Stimulated activated CD4-positive, alpha-beta T cell treated with anti-CD3 and anti-CD28 coated beads, Interleukin-1b, Interleukin-23, amount 100 ng/mL, for 24 hours (primary cell): ENCODE measurements at regions not wholly inside any gene's neighbourhood (a gene's known extent, or its start where the extent isn't known, plus 50 kb on each side); places are given as distances from the start of the nearest gene placed in this dataset.

ENCODE experiments used
- DNase-seq, 4 experiments: peaks; one replicate each; pipeline ENCODE4 v3.0.0-alpha.2; 2020; ENCODE audit warnings: low read depth in 4 of 4, low spot score in 1 of 4

DNA sequence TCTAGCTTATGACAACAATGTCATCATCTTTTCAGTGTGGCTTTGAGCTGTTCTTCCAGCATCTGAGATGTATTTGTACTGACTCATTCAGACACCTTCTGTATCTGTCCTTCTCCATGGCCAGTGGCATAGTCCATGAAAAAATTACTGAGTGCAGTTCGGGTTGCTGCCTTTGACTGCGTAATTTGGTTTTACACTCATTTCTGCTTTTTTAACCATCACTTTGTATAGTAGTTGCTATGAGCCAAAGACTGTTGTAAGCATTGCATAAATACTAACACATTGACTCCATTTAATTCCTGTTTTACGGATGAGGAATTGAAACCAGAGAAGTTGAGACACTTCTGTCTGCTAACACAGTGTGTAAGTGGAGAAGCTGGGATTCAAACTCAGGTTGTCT, 190.7 kb upstream of the MID1 start:
- DNase-seq, result no peak

DNA sequence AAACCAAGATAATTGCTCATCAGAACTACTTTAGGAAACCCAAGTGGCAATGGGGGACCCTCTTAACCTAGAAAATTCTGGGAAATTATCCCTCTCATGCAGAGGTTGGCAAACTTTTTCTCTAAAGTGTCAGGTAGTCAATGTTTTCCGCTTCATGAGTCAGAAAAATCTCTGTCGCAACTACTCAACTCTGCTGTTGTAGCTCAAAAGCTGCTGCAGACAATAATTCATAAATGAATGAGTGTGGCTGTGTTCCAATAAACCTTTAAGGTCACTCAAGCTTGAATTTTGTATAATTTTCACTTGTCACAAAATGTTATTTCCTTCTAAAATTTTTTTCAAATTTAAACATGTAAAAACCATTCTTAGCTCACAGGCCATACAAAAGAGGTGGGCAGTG, 193.4 kb upstream of the MID1 start:
- DNase-seq, result no peak

DNA sequence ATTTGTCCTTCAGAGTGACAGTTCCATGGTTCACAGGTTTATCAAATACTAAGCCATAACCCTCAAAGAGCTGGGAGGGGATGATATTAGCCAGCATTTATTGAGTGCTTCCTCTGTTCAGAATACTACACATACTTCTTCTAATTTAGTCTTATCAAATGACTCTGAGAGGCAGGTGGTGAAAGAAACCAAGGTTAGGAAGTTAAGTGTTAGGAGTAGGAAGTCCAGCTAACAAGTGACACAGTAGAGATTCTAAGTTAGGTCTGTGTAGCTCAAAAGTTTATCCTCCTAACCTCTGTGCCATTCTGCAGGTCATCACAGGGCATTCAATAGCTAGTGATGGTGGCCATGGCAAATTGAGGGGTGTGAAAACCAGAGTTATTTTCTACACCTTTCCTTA, 198.3 kb upstream of the MID1 start:
- no peak for DNase-seq

DNA sequence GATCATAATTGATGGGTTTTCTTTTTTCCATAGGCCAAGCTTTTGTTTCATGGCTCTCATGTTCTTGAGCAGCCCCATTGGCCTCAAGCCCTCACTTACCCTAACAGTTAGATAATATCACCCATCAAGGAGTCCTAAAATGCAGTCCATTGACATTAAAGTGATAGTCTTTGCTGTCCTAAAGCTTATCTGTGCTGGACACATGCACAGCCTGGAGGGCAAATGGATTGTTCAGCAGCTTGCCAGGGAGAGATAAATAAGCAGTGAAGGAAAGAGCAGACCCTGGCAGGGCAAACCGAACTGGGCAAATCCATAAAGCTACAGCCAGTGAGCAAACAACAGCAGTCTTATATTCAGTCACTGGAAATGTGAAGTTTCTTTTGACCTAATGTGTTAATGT, 199.6 kb upstream of the MID1 start:
- DNase-seq, result no peak

DNA sequence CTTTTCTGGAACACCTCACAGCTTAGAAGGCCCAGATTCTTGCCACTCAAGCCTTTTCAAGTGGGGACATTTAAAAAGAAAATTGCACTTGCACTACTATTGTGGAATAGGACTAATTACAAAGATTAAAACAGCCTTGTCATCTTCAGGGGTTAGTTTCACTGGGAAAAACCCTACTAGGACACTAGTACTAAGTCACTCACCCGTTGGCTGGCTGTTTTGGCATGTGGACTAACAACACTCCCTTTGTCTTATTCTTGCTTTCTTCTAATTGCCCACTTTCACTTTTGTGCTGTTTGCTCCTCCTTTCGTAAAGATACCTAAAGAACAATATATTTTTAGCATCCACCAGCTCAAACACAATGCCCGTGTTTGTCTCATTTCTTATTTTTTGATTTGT, 200.9 kb upstream of the MID1 start:
- no peak for DNase-seq

DNA sequence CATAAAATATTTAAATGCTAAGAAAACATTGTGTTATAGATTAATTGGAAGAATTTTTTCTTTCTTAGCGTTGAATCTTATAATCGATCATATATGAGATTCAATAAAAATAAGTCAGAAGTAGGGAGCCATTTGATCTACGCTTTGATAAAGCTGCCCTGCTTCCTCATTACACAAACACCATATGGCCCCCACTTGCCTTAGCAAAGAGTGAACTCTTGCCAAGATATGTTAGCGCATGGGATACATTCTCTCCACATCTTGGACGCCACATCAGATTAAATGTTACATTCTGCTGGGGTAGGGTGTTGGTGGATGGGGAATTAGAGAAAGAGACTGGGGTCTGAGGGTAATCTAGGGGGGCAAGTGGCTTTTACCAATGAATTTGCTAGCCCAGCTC, 207.7 kb upstream of the MID1 start:
- no peak for DNase-seq

DNA sequence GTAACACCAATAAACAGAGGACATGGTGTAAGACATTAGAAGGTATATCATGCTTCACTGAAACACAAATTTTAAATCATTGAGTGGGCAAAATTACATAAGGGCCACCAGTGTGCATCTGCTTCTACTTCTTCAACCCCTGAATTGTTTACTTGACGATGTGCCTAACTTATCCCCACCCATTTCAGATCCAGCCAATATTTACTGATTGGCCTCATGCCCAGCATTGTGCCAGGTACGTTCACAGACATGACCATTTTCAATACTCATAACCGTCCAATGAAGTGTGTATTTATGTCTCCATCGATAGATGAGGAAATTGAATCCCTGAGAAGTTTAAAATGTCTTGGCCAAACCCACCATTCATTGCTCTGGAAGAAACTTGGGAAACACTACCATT, 208.3 kb upstream of the MID1 start:
- DNase-seq, result no peak

GRCh38 chrX:10831716-10832502, 211.5 kb upstream of the MID1 start:
- no peak for DNase-seq

GRCh38 chrX:10833299-10834169, 213.1 kb upstream of the MID1 start:
- no peak for DNase-seq

DNA sequence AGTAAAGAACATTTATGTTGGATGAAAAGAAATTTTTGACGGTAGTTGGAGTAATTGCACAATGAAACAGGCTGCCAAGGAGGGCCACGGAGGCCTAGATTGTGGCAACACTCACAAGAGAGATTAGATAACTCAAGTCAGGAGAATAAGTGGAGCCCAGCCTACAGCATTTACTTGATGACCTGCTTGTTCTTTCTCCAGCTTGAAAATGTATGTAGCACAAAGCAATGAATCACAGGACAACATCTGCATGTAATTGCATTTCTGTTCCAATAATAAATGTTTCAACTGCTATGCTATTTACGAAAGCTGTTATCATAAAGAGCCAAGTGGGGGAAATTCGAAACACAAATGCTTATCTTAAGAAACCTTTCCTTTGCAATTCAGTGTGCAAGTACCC, 221.2 kb upstream of the MID1 start:
- DNase-seq, result no peak

DNA sequence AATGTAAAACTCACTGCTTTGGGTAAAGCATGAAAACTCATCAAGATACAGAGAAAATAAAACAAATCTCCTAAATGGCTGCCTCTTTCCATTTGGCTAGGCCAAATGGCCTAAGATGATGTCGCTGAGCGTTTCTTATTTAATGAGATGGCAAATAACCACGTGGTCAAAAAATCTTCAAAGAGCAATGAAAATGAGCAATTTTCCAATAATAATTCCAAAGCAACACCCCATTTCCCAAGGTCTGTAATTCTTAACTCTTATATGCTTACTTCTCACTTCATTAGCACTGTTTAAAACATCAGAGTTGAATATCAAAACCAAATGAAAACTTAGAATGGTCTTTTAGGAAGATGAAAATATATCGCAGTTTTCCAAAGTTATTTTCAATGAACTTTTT, 222.3 kb upstream of the MID1 start:
- DNase-seq, result no peak

DNA sequence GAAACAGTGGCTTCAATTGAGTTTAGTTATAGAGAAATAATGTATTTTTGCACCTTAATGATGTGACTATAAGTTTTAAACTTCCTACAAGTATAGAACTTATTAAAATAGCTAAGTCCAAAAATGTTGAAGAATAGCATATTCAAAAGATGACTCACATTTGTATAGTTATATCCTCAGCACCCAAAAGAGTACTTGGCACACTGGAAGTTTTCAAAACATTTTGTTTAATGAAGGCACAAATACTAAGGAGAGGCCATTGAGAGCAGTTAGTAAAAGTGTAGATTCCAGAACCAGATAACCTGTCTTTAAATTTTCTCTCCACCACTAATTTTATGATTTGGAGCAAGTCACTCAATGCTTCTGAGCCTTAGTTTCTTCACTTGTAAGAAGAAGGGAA, 226.9 kb upstream of the MID1 start:
- DNase-seq, result no peak

DNA sequence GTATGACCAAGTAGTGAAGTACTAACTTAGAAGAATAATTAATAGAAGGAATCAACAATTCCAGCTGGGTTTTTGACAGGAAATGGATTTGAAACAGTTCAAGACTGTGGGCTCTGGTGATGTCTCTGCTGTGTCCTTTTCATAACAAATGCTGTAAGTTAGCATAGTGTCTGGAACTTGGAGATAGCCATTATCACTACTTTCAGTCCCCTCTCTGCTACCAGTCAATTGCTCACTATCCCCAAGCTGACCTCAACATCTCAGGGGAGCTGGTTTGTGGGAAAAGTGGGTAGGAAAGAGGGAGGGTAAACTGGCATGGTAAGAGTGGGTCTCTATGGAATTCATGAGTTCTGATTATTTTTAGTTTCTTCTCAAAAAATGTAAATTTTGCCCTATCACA, 231.4 kb upstream of the MID1 start:
- no peak for DNase-seq

GRCh38 chrX:10854594-10854993, 234.2 kb upstream of the MID1 start:
- no peak for DNase-seq

DNA sequence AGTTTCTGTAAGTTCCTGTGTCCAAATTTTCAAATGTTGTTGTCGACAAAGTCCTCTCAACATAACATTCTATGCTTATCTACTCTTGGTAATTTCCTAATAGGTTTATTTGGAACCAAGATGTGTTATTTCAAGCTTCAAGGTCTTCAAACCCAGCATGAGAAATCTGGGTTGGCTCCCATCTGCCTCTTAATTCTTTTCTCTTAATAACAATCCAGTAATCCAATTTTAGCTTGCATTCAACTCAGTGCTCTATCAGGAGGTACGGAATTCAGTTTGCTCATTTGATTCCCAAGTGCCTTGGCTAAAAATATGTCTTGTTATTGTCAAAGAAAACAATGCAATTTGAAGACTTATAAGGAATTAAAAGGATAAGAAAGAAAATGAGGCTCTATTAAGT, 235.5 kb upstream of the MID1 start:
- no peak for DNase-seq

- DNase-seq, result no peak
Observed at GRCh38 chrX:10856797-10857196, 236.4 kb upstream of the MID1 start.

GRCh38 chrX:10859353-10859752, 239.0 kb upstream of the MID1 start:
- DNase-seq, result no peak

GRCh38 chrX:10875995-10876394, 235.1 kb upstream of the HCCS start:
- DNase-seq, result no peak

DNA sequence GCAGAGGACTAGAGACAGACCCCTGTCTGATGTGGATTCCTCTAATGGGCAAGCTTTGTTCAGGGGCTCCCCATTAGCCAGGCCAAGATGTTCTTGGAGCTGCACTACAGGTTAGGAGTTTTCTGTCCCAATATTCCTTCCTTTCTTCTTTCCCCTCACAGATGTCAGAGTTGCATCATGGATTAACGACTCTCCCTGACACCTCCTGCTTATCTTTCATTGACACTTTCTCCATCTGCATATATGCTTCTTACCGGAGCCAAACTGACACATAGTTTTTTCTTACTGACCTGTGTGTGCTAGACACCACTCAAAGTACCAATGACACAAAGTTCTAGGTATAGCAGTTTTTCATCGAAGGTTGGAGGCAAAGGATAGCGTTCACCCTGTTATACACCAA, 228.6 kb upstream of the HCCS start:
- no peak for DNase-seq

DNA sequence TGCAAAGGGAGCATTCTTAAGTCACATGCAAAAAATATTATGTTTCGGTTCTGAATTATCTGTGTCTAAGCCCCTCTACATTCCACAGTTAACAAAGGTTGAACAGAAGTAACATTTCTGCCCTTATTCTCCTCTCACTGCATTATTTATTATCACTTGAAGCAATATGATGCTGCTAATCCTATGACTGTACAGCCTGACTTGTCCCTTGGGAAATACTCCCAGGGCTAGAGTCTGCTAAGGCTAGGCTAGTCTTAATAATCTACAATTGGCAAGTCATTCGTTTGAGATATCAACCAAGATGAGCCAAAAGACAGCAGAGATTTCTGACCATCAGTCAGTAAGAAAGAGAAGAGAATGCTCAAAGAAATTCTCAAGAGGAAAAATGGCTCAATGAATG, 226.9 kb upstream of the HCCS start:
- no peak for DNase-seq

- DNase-seq, result no peak
Observed at GRCh38 chrX:10892621-10893225, 218.4 kb upstream of the HCCS start.

- DNase-seq, result no peak
Observed at GRCh38 chrX:10893366-10893765, 217.8 kb upstream of the HCCS start.
